Lower leg skin (tissue), 3 donors: ENCODE measurements at regions not wholly inside any gene's neighbourhood (a gene's known extent, or its start where the extent isn't known, plus 50 kb on each side); places are given as distances from the start of the nearest gene placed in this dataset.

Experiments
- CTCF ChIP-seq, 3 donors: fragments of 450-650 bp; IDR thresholded peaks; one replicate each; pipeline ENCODE4 v1.5.1; 2016; ENCODE audit warnings: antibody characterized with exemption in 3 of 3, mild to moderate bottlenecking in 3 of 3, moderate library complexity in 2 of 3
- POLR2A ChIP-seq, 2 donors: fragments of 450-650 bp; IDR thresholded peaks; one replicate each; pipeline ENCODE4 v1.6.1; 2016 to 2017; ENCODE audit warnings: antibody characterized with exemption in 2 of 2, mild to moderate bottlenecking in 1 of 2, moderate library complexity in 1 of 2

DNA sequence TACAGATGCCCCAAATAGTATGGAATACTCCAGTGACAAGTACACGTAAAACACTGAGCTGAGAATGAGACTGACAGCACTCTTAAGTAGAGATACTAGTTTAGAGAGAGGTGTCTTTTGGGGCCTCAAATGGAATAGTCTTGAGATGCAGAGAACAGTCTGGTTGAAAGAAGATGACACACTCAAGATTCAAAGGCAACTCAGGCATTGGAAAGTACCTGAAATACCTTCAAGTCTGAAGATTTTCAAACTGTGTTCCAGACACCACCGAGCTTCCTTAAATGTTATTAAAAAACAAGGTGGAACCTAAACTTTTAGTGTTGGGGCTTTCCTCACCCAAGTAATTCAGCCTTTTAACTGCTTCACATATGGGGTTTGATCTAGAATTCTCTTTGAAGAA is 437.7 kb downstream of the OMA1 start:
- no peak for TF ChIP-seq POLR2A (IDR thresholded peaks at IDR 0.05)
- no peak for TF ChIP-seq CTCF (IDR thresholded peaks at IDR 0.05)
